ENCODE measurements at regions not wholly inside any gene's neighbourhood (a gene's known extent, or its start where the extent isn't known, plus 50 kb on each side); places are given as distances from the start of the nearest gene placed in this dataset.

GRCh38 chr4:13095722-13096121 lies 388.4 kb downstream of the RAB28 start:
- Histone ChIP-seq H3K9ac (ENCODE audit: low read depth in 1 of 2, low read length in 2 of 2) (no peak overlapping the region), H3K4me3 (ENCODE audit: low read depth in 1 of 3, low read length in 3 of 3) (no peak overlapping the region), H3K4me1 (ENCODE audit: control insufficient read depth in 4 of 4, insufficient read depth in 4 of 4, low read length in 3 of 4) (no peaks in the 10 kb centered on the region), H3K9me3 (ENCODE audit: control insufficient read depth in 4 of 4, low read length in 3 of 4) (no peaks in the 10 kb centered on the region), H3K36me3 (ENCODE audit: control insufficient read depth in 4 of 4, insufficient read depth in 3 of 4, low read depth in 1 of 4, low read length in 3 of 4) (no peaks in the 10 kb centered on the region), H3K27ac (ENCODE audit: low read depth in 1 of 2, low read length in 2 of 2) (no peak overlapping the region), H3K27me3 (ENCODE audit: control insufficient read depth in 4 of 4, insufficient read depth in 4 of 4, low read length in 3 of 4) (no peaks in the 10 kb centered on the region)
- WGBS, result 84% methylated on average over 1 of the region's 1 CpG
- DNase-seq (ENCODE audit: low spot score), result no peak
- TF ChIP-seq EGR1 (IDR thresholded peaks at IDR 0.05; ENCODE audit: low read depth in 2 of 2) (no peak), TAF1 (conservative IDR thresholded peaks at IDR 0.05) (no peak), HNF4G (IDR thresholded peaks at IDR 0.05) (no peak), RAD21 (IDR thresholded peaks at IDR 0.05) (no peak), RXRA (IDR thresholded peaks at IDR 0.05) (no peak), FOXA2 (IDR thresholded peaks at IDR 0.05) (no peak), NR2F2 (IDR thresholded peaks at IDR 0.05) (no peak), JUND (IDR thresholded peaks at IDR 0.05) (no peak), FOXA1 (IDR thresholded peaks at IDR 0.05) (no peak), REST (IDR thresholded peaks at IDR 0.05) (no peak), CTCF (IDR thresholded peaks at IDR 0.05; ENCODE audit: low read depth, low read length, missing input control) (no peak), GABPA (IDR thresholded peaks at IDR 0.05 in 1 of 2, conservative IDR thresholded peaks at IDR 0.05 in 1 of 2) (no peak), MAX (IDR thresholded peaks at IDR 0.05) (no peak), ATF3 (IDR thresholded peaks at IDR 0.05) (no peak), HNF4A (conservative IDR thresholded peaks at IDR 0.05) (no peak), ZBTB33 (IDR thresholded peaks at IDR 0.05) (no peak), YY1 (IDR thresholded peaks at IDR 0.05) (no peak), SP1 (IDR thresholded peaks at IDR 0.05) (no peak)
